IMR-90 (cell line): ENCODE measurements at regions not wholly inside any gene's neighbourhood (a gene's known extent, or its start where the extent isn't known, plus 50 kb on each side); places are given as distances from the start of the nearest gene placed in this dataset.

ENCODE experiments used
- ATAC-seq: fragments of 200-7000 bp; cut with Tn5 transposase; 2 replicates; pipeline ENCODE4 v1.9.1; 2020; ENCODE audit warnings: low read depth, mild to moderate bottlenecking, moderate library complexity
- BruUV-seq: library from RNA; stranded (reverse); fragments of 400-500 nt; replicated peaks from 2 replicates; lab custom pipeline; 2021; lab: Mats Ljungman, UMichigan
- CTCF ChIA-PET: fragments of 300-600 bp; formaldehyde crosslinking; extraction: SDS; loops from one replicate; lab custom pipeline; 2021; ENCODE audit warnings: antibody characterized with exemption; lab: Yijun Ruan, JAX
- POLR2A ChIA-PET: fragments of 300-600 bp; sonication (Branson Sonifier 250); formaldehyde crosslinking; loops from one replicate; lab custom pipeline; 2022; ENCODE audit warnings: antibody characterized with exemption; ENCODE audit not compliant: unreplicated experiment; lab: Charles Lee
- DNase-seq: peaks from one replicate; pipeline ENCODE4 v3.0.0; 2013
- H2AFZ ChIP-seq: replicated peaks from 2 replicates; pipeline ENCODE3; 2013; ENCODE audit warnings: low read length, mild to moderate bottlenecking; ENCODE audit not compliant: poor library complexity
- H2AK5ac ChIP-seq: 2 replicates; pipeline ENCODE4 v1.6.1; 2013; ENCODE audit warnings: low read depth, low read length, inconsistent platforms
- H2AK9ac ChIP-seq: replicated peaks from 2 replicates; pipeline ENCODE3; 2013; ENCODE audit warnings: mild to moderate bottlenecking, low read depth, low read length, moderate library complexity; ENCODE audit not compliant: poor library complexity
- H2BK120ac ChIP-seq: 2 replicates; pipeline ENCODE4 v1.6.1; 2013; ENCODE audit warnings: low read depth, low read length, inconsistent platforms
- H2BK15ac ChIP-seq: 3 replicates; pipeline ENCODE4 v1.6.1; 2013; ENCODE audit warnings: low read depth, low read length, inconsistent platforms
- H2BK20ac ChIP-seq: 2 replicates; pipeline ENCODE4 v1.6.1; 2013; ENCODE audit warnings: low read depth, mild to moderate bottlenecking, inconsistent platforms, low read length, moderate library complexity
- H2BK5ac ChIP-seq: 2 replicates; pipeline ENCODE4 v1.6.1; 2013; ENCODE audit warnings: mild to moderate bottlenecking, low read depth, low read length, inconsistent platforms; ENCODE audit not compliant: poor library complexity, severe bottlenecking
- H3K14ac ChIP-seq: replicated peaks from 2 replicates; pipeline ENCODE4 v1.6.1; 2013; ENCODE audit warnings: low read depth, low read length, inconsistent platforms
- H3K18ac ChIP-seq: 2 replicates; pipeline ENCODE4 v1.6.1; 2013; ENCODE audit warnings: low read depth, low read length, control low read depth
- H3K23ac ChIP-seq: 2 replicates; pipeline ENCODE4 v1.6.1; 2013; ENCODE audit warnings: low read depth, low read length, inconsistent platforms
- H3K27ac ChIP-seq: 2 replicates; pipeline ENCODE4 v1.5.1; 2013; ENCODE audit warnings: mild to moderate bottlenecking, control low read depth, low read length; ENCODE audit not compliant: insufficient read depth
- H3K27me3 ChIP-seq: 2 replicates; pipeline ENCODE4 v1.6.1; 2013; ENCODE audit warnings: low read length; ENCODE audit not compliant: control insufficient read depth, insufficient read depth
- H3K36me3 ChIP-seq: 2 replicates; pipeline ENCODE4 v1.6.1; 2013; ENCODE audit warnings: low read length, mixed read lengths; ENCODE audit not compliant: control insufficient read depth, insufficient read depth
- H3K4ac ChIP-seq: 2 replicates; pipeline ENCODE4 v1.6.1; 2013; ENCODE audit warnings: low read depth, low read length, inconsistent platforms
- H3K4me1 ChIP-seq: 2 replicates; pipeline ENCODE4 v1.6.1; 2013; ENCODE audit warnings: low read length, mixed read lengths; ENCODE audit not compliant: control insufficient read depth, insufficient read depth
- H3K4me2 ChIP-seq: 2 replicates; pipeline ENCODE4 v1.6.1; 2013; ENCODE audit warnings: low read depth, mild to moderate bottlenecking, control low read depth, low read length, moderate library complexity
- H3K4me3 ChIP-seq: 2 replicates; pipeline ENCODE4 v1.5.1; 2013; ENCODE audit warnings: low read depth, mild to moderate bottlenecking, control low read depth, low read length, moderate library complexity; ENCODE audit not compliant: insufficient read depth
- H3K56ac ChIP-seq: 2 replicates; pipeline ENCODE4 v1.6.1; 2013; ENCODE audit warnings: low read length, inconsistent platforms; ENCODE audit not compliant: insufficient read depth; ENCODE audit errors: extremely low read depth
- H3K79me1 ChIP-seq, 2 experiments: 2 replicates each; pipeline ENCODE4 v1.6.1; 2013; ENCODE audit warnings: low read length in 2 of 2, inconsistent platforms in 1 of 2, low read depth in 1 of 2
- H3K9ac ChIP-seq: 2 replicates; pipeline ENCODE4 v1.6.1; 2013; ENCODE audit warnings: low read depth, low read length, control low read depth
- H3K9me1 ChIP-seq: 2 replicates; pipeline ENCODE4 v1.6.1; 2013; ENCODE audit warnings: low read length, inconsistent platforms; ENCODE audit not compliant: insufficient read depth
- H3K9me3 ChIP-seq: 2 replicates; pipeline ENCODE4 v1.6.1; 2013; ENCODE audit warnings: low read length; ENCODE audit not compliant: control insufficient read depth, insufficient read depth
- H4K20me1 ChIP-seq: 2 replicates; pipeline ENCODE4 v1.6.1; 2013; ENCODE audit warnings: low read length, inconsistent platforms; ENCODE audit not compliant: insufficient read depth
- H4K5ac ChIP-seq: 2 replicates; pipeline ENCODE4 v1.6.1; 2013; ENCODE audit warnings: mild to moderate bottlenecking, low read depth, low read length, control low read depth
- H4K8ac ChIP-seq, 2 experiments: 2 replicates each; pipeline ENCODE4 v1.6.1; 2013; ENCODE audit warnings: low read depth in 2 of 2, low read length in 2 of 2, control low read depth in 1 of 2, inconsistent platforms in 1 of 2
- H4K91ac ChIP-seq: 2 replicates; pipeline ENCODE4 v1.6.1; 2013; ENCODE audit warnings: low read depth, low read length, inconsistent platforms; ENCODE audit not compliant: insufficient read depth
- BHLHE40 ChIP-seq: fragments of 150-350 bp; IDR thresholded peaks from 2 replicates; pipeline ENCODE4 v1.6.1; 2016; ENCODE audit warnings: mild to moderate bottlenecking, low read depth, low read length
- CEBPB ChIP-seq: IDR thresholded peaks from 2 replicates; pipeline ENCODE4 v1.6.1; 2012; ENCODE audit warnings: low read depth, low read length, improper control_type of control experiment
- CHD1 ChIP-seq: IDR thresholded peaks from 2 replicates; pipeline ENCODE4 v1.6.1; 2012; ENCODE audit warnings: low read depth, low read length, improper control_type of control experiment
- CTCF ChIP-seq: conservative IDR thresholded peaks from 2 replicates; pipeline ENCODE4 v1.5.1; 2012; ENCODE audit warnings: mild to moderate bottlenecking, low read depth, low read length, improper control_type of control experiment
- ELK1 ChIP-seq: fragments of 150-350 bp; IDR thresholded peaks from 2 replicates; pipeline ENCODE4 v1.6.1; 2016; ENCODE audit warnings: low read depth, mild to moderate bottlenecking, low read length, moderate library complexity, borderline replicate concordance
- FOS ChIP-seq: fragments of 150-350 bp; IDR thresholded peaks from 2 replicates; pipeline ENCODE4 v1.6.1; 2016; ENCODE audit warnings: low read depth, low read length
- MAFK ChIP-seq: IDR thresholded peaks from 2 replicates; pipeline ENCODE4 v1.6.1; 2012; ENCODE audit warnings: low read depth, low read length, improper control_type of control experiment
- MAZ ChIP-seq: IDR thresholded peaks from 2 replicates; pipeline ENCODE4 v1.6.1; 2012; ENCODE audit warnings: low read depth, mild to moderate bottlenecking, low read length, improper control_type of control experiment, moderate library complexity, borderline replicate concordance
- MXI1 ChIP-seq: IDR thresholded peaks from 2 replicates; pipeline ENCODE4 v1.6.1; 2012; ENCODE audit warnings: low read depth, mild to moderate bottlenecking, low read length, moderate library complexity, borderline replicate concordance
- NFE2L2 ChIP-seq: fragments of 150-350 bp; IDR thresholded peaks from 2 replicates; pipeline ENCODE4 v1.6.1; 2016; ENCODE audit warnings: low read depth, mild to moderate bottlenecking, low read length
- POLR2A ChIP-seq: IDR thresholded peaks from 2 replicates; pipeline ENCODE4 v1.6.1; 2012; ENCODE audit warnings: mild to moderate bottlenecking, low read depth, low read length
- RAD21 ChIP-seq: IDR thresholded peaks from 2 replicates; pipeline ENCODE4 v1.6.1; 2012; ENCODE audit warnings: low read length, improper control_type of control experiment
- RCOR1 ChIP-seq: IDR thresholded peaks from 2 replicates; pipeline ENCODE4 v1.6.1; 2012; ENCODE audit warnings: mild to moderate bottlenecking, low read length, improper control_type of control experiment; ENCODE audit not compliant: insufficient replicate concordance
- RFX5 ChIP-seq: IDR thresholded peaks from 2 replicates; pipeline ENCODE4 v1.8.0; 2012; ENCODE audit warnings: low read depth, mild to moderate bottlenecking, low read length, moderate library complexity
- SMC3 ChIP-seq: fragments of 150-350 bp; IDR thresholded peaks from 2 replicates; pipeline ENCODE4 v1.6.1; 2016; ENCODE audit warnings: low read depth, mild to moderate bottlenecking, antibody characterized with exemption, low read length, moderate library complexity
- USF2 ChIP-seq: fragments of 150-350 bp; IDR thresholded peaks from 2 replicates; pipeline ENCODE4 v1.6.1; 2017; ENCODE audit warnings: mild to moderate bottlenecking, antibody characterized with exemption, low read length, low read depth
- WGBS, 2 experiments: methylation state at CpG; one replicate each; pipeline versions ENCODE4 v1.1.5 to v1.1.7; 2013; ENCODE audit warnings: missing lambda C conversion rate in 2 of 2; ENCODE audit not compliant: insufficient read length in 1 of 2; ENCODE audit errors: extremely low coverage in 2 of 2; 5-methylcytosine and 5-hydroxymethylcytosine counted together
- dilution Hi-C: fragments of 300-500 bp; cut with HindIII; formaldehyde crosslinking; loops from one replicate; pipeline ENCODE4 v1.14.3; 2018; ENCODE audit warnings: low sequenced_read_pairs; ENCODE audit not compliant: unreplicated experiment
- in situ Hi-C: fragments of 300-500 bp; cut with MboI; formaldehyde crosslinking; loops from 3 replicates; pipeline ENCODE4 v1.14.3; 2019; ENCODE audit warnings: low sequenced_read_pairs, inconsistent platforms, mixed read lengths
- intact Hi-C: fragments of 100-400 bp; cut with micrococcal nuclease; formaldehyde crosslinking; loops from 2 replicates; pipeline ENCODE4 v1.10.0; 2022

DNA sequence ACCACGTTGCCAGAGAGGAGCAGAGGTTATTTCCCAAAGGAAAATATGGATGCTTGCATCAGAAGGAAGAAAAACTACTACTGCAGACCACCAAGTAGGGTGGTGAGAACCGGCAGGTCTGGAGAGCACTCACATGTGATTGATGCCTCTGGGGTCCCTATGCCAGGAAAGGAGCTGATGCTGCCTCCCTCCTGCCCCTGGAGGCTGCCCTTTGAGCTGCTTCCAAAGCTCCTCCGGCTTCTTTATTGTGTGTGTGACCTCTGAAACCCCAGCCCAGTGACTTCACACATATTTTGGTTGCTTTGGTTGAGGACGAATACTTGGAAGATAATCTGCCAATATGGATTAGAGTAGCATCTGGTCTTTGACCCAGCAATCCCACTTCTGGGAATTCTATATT lies 133.4 kb downstream of the AACS start:
- CTCF ChIA-PET = no interaction called here
- whole genome bisulfite sequencing, 2 experiments = no CpG with 5 or more reads among the region's 4 CpGs
- BruUV-seq = no TSS peak

More for the DNA sequence above, 133.4 kb downstream of the AACS start:
- no peak overlapping the region for H2BK120ac ChIP-seq
- no peaks in the 10 kb centered on the region for H3K27me3 ChIP-seq
- dilution Hi-C loops (no loop called here), in situ Hi-C loops (loop anchor here (25.0 kb wide), 1 partner anchor 214 kb away; no protein-coding TSS in a partner anchor), intact Hi-C loops (no loop called here)
- no peak overlapping the region for H2BK5ac ChIP-seq
- H2AFZ ChIP-seq = no peak overlapping the region
- H3K56ac ChIP-seq = no peak overlapping the region
- no peak overlapping the region for H3K4me2 ChIP-seq
- H3K9ac ChIP-seq = no peak overlapping the region
- H3K14ac ChIP-seq = no peak overlapping the region
- H3K9me3 ChIP-seq = no peaks in the 10 kb centered on the region
- POLR2A ChIA-PET = no interaction called here
- no peaks in the 10 kb centered on the region for H3K36me3 ChIP-seq
- ATAC-seq (no peak), DNase-seq (no peak)
- no peak overlapping the region for H3K18ac ChIP-seq
- H3K23ac ChIP-seq = no peak overlapping the region
- H2BK20ac ChIP-seq = no peak overlapping the region
- H4K5ac ChIP-seq = no peak overlapping the region
- H4K8ac ChIP-seq = no peak overlapping the region
- no peaks in the 10 kb centered on the region for H3K9me1 ChIP-seq
- no peaks in the 10 kb centered on the region for H4K20me1 ChIP-seq
- H3K4ac ChIP-seq = no peak overlapping the region
- H2BK15ac ChIP-seq = no peak overlapping the region
- H2AK5ac ChIP-seq = no peak overlapping the region
- H3K27ac ChIP-seq = no peak overlapping the region
- no peak overlapping the region for H2AK9ac ChIP-seq
- H3K4me1 ChIP-seq = no peaks in the 10 kb centered on the region
- no peaks in the 10 kb centered on the region for H3K79me1 ChIP-seq
- TF ChIP-seq CHD1 (no peak), FOS (no peak), NFE2L2 (no peak), CTCF (no peak), BHLHE40 (no peak), RAD21 (no peak), CEBPB (no peak), USF2 (no peak), POLR2A (no peak), ELK1 (no peak), SMC3 (no peak), MXI1 (no peak), RCOR1 (no peak), MAFK (no peak), MAZ (no peak), RFX5 (no peak)
- no peak overlapping the region for H3K4me3 ChIP-seq
- H4K91ac ChIP-seq = no peak overlapping the region
